GM23248 (cell line): ENCODE measurements at regions not wholly inside any gene's neighbourhood (a gene's known extent, or its start where the extent isn't known, plus 50 kb on each side); places are given as distances from the start of the nearest gene placed in this dataset.

Source experiments
- EZH2 ChIP-seq: fragments of 200-600 bp; sonication (generic); IDR thresholded peaks from 2 replicates; pipeline ENCODE4 v1.6.1; 2018; ENCODE audit warnings: antibody characterized with exemption, mild to moderate bottlenecking; ENCODE audit not compliant: insufficient read depth, poor library complexity, severe bottlenecking
- EZH2phosphoT487 ChIP-seq: fragments of 200-600 bp; sonication (generic); IDR thresholded peaks from 2 replicates; pipeline ENCODE4 v1.6.1; 2018; ENCODE audit warnings: antibody characterized with exemption, moderate library complexity, mild to moderate bottlenecking, low read depth; ENCODE audit not compliant: insufficient read depth

GRCh38 chr9:7613931-7614330 lies 185.6 kb downstream of the DMAC1 start:
- TF ChIP-seq EZH2phosphoT487 (no peak), EZH2 (no peak)
